PFSK-1 (cell line): ENCODE measurements at regions not wholly inside any gene's neighbourhood (a gene's known extent, or its start where the extent isn't known, plus 50 kb on each side); places are given as distances from the start of the nearest gene placed in this dataset.

Source experiments
- FOXP2 ChIP-seq: optimal IDR thresholded peaks from 2 replicates; pipeline ENCODE3; 2011; ENCODE audit warnings: borderline replicate concordance, control low read depth, inconsistent platforms; ENCODE audit not compliant: insufficient read depth; ENCODE audit errors: extremely low read length, extremely low read depth
- POLR2AphosphoS5 ChIP-seq: IDR thresholded peaks from 2 replicates; pipeline ENCODE4 v1.6.1; 2012; ENCODE audit warnings: low read depth, mild to moderate bottlenecking, control low read depth, low read length, moderate library complexity
- SIN3A ChIP-seq: IDR thresholded peaks from 2 replicates; pipeline ENCODE4 v1.6.1; 2012; ENCODE audit warnings: mild to moderate bottlenecking, low read length, moderate library complexity, borderline replicate concordance; ENCODE audit not compliant: insufficient read depth
- TAF1 ChIP-seq: IDR thresholded peaks from 2 replicates; pipeline ENCODE4 v1.6.1; 2012; ENCODE audit warnings: low read length, control low read depth, borderline replicate concordance; ENCODE audit not compliant: insufficient read depth
- TF ChIP-seq, protein P1 (sequence below), 2 experiments: IDR thresholded peaks; 2 replicates each; pipeline versions ENCODE4 v1.6.1 to v1.8.0; 2011 to 2012; ENCODE audit warnings: low read depth in 2 of 2, low read length in 2 of 2, control low read depth in 1 of 2, inconsistent platforms in 1 of 2, mild to moderate bottlenecking in 1 of 2, moderate library complexity in 1 of 2; ENCODE audit not compliant: insufficient read depth in 1 of 2

DNA sequence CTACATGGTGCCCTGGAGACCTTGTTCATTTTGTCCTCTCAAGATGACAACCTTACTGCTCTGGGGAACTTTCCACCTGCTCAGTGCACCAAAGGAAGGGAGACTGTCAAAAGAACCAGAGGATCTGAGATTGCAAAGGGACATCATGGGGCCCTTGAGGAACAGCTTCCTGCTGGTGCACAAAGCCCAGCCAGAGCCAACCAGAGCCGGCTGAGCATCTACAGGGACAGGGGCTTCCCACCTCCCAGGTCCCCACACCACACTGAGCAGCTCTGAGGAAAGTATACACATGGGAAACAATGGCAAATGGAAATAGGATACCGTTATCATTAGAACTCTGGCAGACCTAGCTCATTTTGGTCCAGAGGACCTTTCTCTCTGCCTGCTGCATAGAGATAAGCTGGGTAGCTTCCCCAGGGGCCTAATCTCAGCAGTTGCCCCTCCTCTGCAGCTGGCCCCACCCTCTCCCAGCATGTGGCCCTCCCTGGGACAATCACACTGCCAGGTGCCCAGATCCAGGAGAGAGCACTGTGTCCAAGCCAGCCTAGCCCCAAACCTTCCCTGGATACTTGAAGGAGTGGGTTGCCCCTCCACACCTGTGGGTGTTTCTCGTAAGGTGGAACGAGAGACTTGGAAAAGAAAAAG, 123.4 kb upstream of the PRR20G start:
- TF ChIP-seq TAF1, result no peak
- TF ChIP-seq POLR2AphosphoS5, result no peak
- TF ChIP-seq SIN3A, result no peak
- TF ChIP-seq FOXP2, result no peak
- TF ChIP-seq, protein P1, sequence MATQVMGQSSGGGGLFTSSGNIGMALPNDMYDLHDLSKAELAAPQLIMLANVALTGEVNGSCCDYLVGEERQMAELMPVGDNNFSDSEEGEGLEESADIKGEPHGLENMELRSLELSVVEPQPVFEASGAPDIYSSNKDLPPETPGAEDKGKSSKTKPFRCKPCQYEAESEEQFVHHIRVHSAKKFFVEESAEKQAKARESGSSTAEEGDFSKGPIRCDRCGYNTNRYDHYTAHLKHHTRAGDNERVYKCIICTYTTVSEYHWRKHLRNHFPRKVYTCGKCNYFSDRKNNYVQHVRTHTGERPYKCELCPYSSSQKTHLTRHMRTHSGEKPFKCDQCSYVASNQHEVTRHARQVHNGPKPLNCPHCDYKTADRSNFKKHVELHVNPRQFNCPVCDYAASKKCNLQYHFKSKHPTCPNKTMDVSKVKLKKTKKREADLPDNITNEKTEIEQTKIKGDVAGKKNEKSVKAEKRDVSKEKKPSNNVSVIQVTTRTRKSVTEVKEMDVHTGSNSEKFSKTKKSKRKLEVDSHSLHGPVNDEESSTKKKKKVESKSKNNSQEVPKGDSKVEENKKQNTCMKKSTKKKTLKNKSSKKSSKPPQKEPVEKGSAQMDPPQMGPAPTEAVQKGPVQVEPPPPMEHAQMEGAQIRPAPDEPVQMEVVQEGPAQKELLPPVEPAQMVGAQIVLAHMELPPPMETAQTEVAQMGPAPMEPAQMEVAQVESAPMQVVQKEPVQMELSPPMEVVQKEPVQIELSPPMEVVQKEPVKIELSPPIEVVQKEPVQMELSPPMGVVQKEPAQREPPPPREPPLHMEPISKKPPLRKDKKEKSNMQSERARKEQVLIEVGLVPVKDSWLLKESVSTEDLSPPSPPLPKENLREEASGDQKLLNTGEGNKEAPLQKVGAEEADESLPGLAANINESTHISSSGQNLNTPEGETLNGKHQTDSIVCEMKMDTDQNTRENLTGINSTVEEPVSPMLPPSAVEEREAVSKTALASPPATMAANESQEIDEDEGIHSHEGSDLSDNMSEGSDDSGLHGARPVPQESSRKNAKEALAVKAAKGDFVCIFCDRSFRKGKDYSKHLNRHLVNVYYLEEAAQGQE (IDR thresholded peaks at IDR 0.05; ENCODE audit: insufficient read depth in 1 of 2, low read depth in 2 of 2, low read length in 2 of 2), result no peak

DNA sequence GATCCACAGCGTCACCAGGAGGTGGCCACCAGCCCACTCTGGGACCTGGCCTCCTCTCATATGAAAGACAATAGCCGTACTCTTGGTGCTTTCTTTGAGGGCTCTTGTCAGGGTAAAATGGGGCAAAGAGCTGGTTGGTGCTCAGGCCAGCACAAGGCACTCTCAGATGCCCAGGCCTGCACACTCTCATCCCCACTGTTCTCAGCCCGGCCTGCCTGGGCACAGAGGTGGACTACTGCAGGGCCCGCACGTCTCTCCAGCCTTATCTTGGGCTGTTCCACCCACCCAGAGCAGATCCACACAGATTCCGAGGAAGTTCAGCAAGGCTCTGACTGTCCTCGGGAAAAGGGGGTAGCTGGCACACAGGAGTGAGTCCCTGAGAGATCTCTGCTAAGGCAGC, 122.8 kb upstream of the PRR20G start:
- TF ChIP-seq SIN3A (no peak), POLR2AphosphoS5 (no peak), TAF1 (no peak), FOXP2 (no peak)
- TF ChIP-seq, protein P1 (IDR thresholded peaks at IDR 0.05; ENCODE audit: insufficient read depth in 1 of 2, low read depth in 2 of 2, low read length in 2 of 2), result no peak

- TF ChIP-seq POLR2AphosphoS5, result no peak
These were observed 122.3 kb upstream of the PRR20G start for GRCh38 chr3:127410137-127410488.

- TF ChIP-seq, protein P1 (IDR thresholded peaks at IDR 0.05; ENCODE audit: insufficient read depth in 1 of 2, low read depth in 2 of 2, low read length in 2 of 2), result no peak
- TF ChIP-seq SIN3A (no peak), FOXP2 (no peak), POLR2AphosphoS5 (no peak), TAF1 (no peak)
These were observed 121.7 kb upstream of the PRR20G start for GRCh38 chr3:127409421-127410136.

GRCh38 chr3:127408684-127409420, 121.0 kb upstream of the PRR20G start:
- TF ChIP-seq SIN3A (no peak), TAF1 (no peak)

- TF ChIP-seq TAF1, result no peak
- TF ChIP-seq, protein P1 (IDR thresholded peaks at IDR 0.05; ENCODE audit: insufficient read depth in 1 of 2, low read depth in 2 of 2, low read length in 2 of 2), result no peak
- no peak for TF ChIP-seq POLR2AphosphoS5
- TF ChIP-seq FOXP2, result no peak
- no peak for TF ChIP-seq SIN3A
These were observed 120.3 kb upstream of the PRR20G start for GRCh38 chr3:127408022-127408683.
